MCF 10A (cell line): ENCODE measurements at regions not wholly inside any gene's neighbourhood (a gene's known extent, or its start where the extent isn't known, plus 50 kb on each side); places are given as distances from the start of the nearest gene placed in this dataset.

Source experiments
- BruUV-seq: library from RNA; stranded (reverse); fragments of 400-500 nt; replicated peaks from 2 replicates; lab custom pipeline; 2021; lab: Mats Ljungman, UMichigan
- CTCF ChIA-PET: fragments of 300-600 bp; sonication (Branson Sonifier 250); formaldehyde crosslinking; extraction: SDS; loops from one replicate; lab custom pipeline; 2021; ENCODE audit warnings: antibody characterized with exemption, inconsistent platforms; lab: Yijun Ruan, JAX
- POLR2A ChIA-PET: fragments of 300-600, 350-650 bp; sonication (Branson Sonifier 250); formaldehyde crosslinking; extraction: SDS; loops from one replicate; lab custom pipeline; 2020; ENCODE audit warnings: antibody characterized with exemption, inconsistent platforms; lab: Yijun Ruan, JAX
- DNase-seq: peaks from one replicate; pipeline ENCODE4 v3.0.0-alpha.2; 2018; ENCODE audit not compliant: unreplicated experiment
- H3K27ac Mint-ChIP-seq: one replicate; pipeline ENCODE4 v1.8.0; 2022; ENCODE audit warnings: mild to moderate bottlenecking, low read depth, mixed read lengths; ENCODE audit not compliant: unreplicated experiment
- H3K27me3 Mint-ChIP-seq: one replicate; pipeline ENCODE4 v1.8.0; 2022; ENCODE audit warnings: mixed read lengths; ENCODE audit not compliant: insufficient read depth, unreplicated experiment
- H3K36me3 Mint-ChIP-seq: one replicate; pipeline ENCODE4 v1.8.0; 2022; ENCODE audit warnings: mild to moderate bottlenecking, moderate library complexity, mixed read lengths; ENCODE audit not compliant: insufficient read depth, unreplicated experiment
- H3K4me1 Mint-ChIP-seq: one replicate; pipeline ENCODE4 v1.8.0; 2022; ENCODE audit warnings: mixed read lengths; ENCODE audit not compliant: insufficient read depth, unreplicated experiment
- H3K4me3 Mint-ChIP-seq: one replicate; pipeline ENCODE4 v1.8.0; 2022; ENCODE audit warnings: mild to moderate bottlenecking, moderate library complexity, mixed read lengths; ENCODE audit not compliant: unreplicated experiment
- H3K9me3 Mint-ChIP-seq: one replicate; pipeline ENCODE4 v1.8.0; 2022; ENCODE audit warnings: mixed read lengths; ENCODE audit not compliant: unreplicated experiment
- CTCF ChIP-seq: fragments of 200-600 bp; IDR thresholded peaks from one replicate; pipeline ENCODE4 v1.8.0; 2022; ENCODE audit warnings: antibody characterized with exemption, mild to moderate bottlenecking; ENCODE audit not compliant: unreplicated experiment
- intact Hi-C: fragments of 100-400 bp; cut with micrococcal nuclease; formaldehyde crosslinking; loops from 2 replicates; pipeline ENCODE4 v1.14.1; 2022

GRCh38 chr12:24582954-24583601, 365.8 kb downstream of the BCAT1 start:
- no peak overlapping the region for H3K4me3 Mint-ChIP-seq
- no TSS peak for BruUV-seq

GRCh38 chr12:24574538-24574937, 374.4 kb downstream of the BCAT1 start:
- intact Hi-C loops = no loop called here
- CTCF ChIA-PET = no interaction called here
- peak overlapping the region; percentile 8 for H3K27ac Mint-ChIP-seq
- POLR2A ChIA-PET = no interaction called here
- no peak for TF ChIP-seq CTCF
- no peaks in the 10 kb centered on the region for H3K36me3 Mint-ChIP-seq
- no TSS peak for BruUV-seq
- no peak for DNase-seq
- peaks cover 21% of the 10 kb centered on the region for H3K9me3 Mint-ChIP-seq
- no peaks in the 10 kb centered on the region for H3K4me1 Mint-ChIP-seq
- H3K4me3 Mint-ChIP-seq = no peak overlapping the region
- H3K27me3 Mint-ChIP-seq = no peaks in the 10 kb centered on the region

More at GRCh38 chr12:24582954-24583601, 365.8 kb downstream of the BCAT1 start:
- Mint-ChIP-seq H3K9me3 (peaks cover 26% of the 10 kb centered on the region), H3K36me3 (no peaks in the 10 kb centered on the region), H3K27ac (no peak overlapping the region), H3K27me3 (no peaks in the 10 kb centered on the region), H3K4me1 (no peaks in the 10 kb centered on the region)
- CTCF ChIA-PET = no interaction called here
- DNase-seq = no peak
- TF ChIP-seq CTCF = no peak
- POLR2A ChIA-PET = no interaction called here
- intact Hi-C loops = no loop called here

- TF ChIP-seq CTCF = no peak
- no peaks in the 10 kb centered on the region for H3K27me3 Mint-ChIP-seq
- no peaks in the 10 kb centered on the region for H3K4me1 Mint-ChIP-seq
- H3K27ac Mint-ChIP-seq = no peak overlapping the region
- no peaks in the 10 kb centered on the region for H3K36me3 Mint-ChIP-seq
- intact Hi-C loops = no loop called here
- H3K9me3 Mint-ChIP-seq = peaks cover 13% of the 10 kb centered on the region
- BruUV-seq = no TSS peak
- ChIA-PET CTCF (no interaction called here), POLR2A (no interaction called here)
- no peak overlapping the region for H3K4me3 Mint-ChIP-seq
- no peak for DNase-seq
Measured at GRCh38 chr12:24573621-24574020, 375.3 kb downstream of the BCAT1 start.

- H3K9me3 Mint-ChIP-seq = no peaks in the 10 kb centered on the region
- no peak overlapping the region for H3K4me3 Mint-ChIP-seq
- intact Hi-C loops = no loop called here
- no peaks in the 10 kb centered on the region for H3K27me3 Mint-ChIP-seq
- BruUV-seq = no TSS peak
- DNase-seq = no peak
- no peak for TF ChIP-seq CTCF
- H3K36me3 Mint-ChIP-seq = no peaks in the 10 kb centered on the region
- POLR2A ChIA-PET = no interaction called here
- no peak overlapping the region for H3K27ac Mint-ChIP-seq
- peaks cover 8% of the 10 kb centered on the region for H3K4me1 Mint-ChIP-seq
- CTCF ChIA-PET = no interaction called here
Measured at GRCh38 chr12:24565300-24565699, 383.6 kb downstream of the BCAT1 start.
